ENCODE measurements at regions not wholly inside any gene's neighbourhood (a gene's known extent, or its start where the extent isn't known, plus 50 kb on each side); places are given as distances from the start of the nearest gene placed in this dataset.
"Not testable (repeated sequence)": the region's sequence is repeated elsewhere in the genome, so short reads cannot be mapped to it uniquely, and the experiment has no call there.

DNA sequence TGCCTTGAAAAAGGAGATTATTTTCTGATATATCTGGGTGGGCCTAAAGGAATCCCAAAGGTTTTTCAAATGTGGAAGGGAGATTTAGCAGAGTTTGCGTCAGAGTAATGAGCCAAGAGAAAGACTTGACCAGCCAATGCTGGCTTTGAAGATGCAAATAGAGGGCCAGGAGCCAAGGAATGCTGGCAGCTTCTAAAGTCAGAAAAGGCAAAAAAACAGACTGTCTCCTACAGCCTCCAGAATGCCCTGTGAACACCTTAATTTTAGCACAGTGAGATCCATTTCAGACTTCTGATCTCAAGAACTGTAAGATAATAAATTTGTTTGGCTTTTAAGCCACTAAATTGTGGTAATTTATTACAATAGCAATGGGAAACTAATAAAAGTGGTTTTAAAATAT, 122.6 kb upstream of the FREM1 start:
- FAIRE-seq: no peak

DNA sequence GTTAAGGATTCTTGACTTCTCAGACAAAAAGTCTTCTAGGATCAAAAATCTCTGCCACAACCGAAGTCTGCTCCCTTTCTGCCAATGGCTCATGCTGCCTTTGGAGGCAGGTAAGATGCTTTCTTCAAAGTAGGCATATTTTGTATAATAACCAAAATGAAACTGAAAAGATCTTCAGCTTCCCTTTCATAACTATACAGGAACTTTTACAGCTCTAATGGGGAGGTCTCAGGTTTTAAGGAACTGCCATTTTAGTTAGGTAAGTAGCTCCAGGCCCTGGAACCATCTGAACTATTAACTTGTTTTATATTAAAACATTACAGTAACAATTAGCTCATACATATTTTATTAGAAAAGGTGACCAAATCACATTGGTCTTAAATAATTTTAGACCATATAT, 110.9 kb upstream of the FREM1 start:
- FAIRE-seq: no peak

DNA sequence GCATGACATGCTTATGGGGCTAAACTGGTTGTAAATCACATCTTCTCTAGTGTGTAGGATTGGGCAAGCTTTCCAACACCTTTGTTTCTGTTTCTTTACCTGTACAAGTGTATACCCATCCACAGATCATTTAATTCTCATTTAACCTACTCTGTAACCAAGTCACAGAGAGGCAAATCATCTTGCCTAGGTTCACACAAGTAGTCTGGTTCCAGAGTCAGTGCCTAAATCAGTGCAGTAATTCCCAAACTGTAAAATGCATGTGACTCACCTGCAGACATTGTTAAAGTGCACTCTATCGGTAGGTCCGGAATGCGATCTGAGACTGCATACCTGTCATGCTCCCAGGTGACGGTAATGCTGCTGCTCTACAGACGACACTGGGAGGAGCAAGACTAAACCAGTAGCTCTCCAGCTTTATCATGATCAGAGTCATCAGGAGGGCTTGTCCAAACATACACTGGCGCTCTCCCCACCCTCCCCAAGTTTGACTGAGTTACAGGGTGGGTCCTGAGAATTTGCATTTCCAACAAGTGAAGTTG, 107.9 kb upstream of the FREM1 start:
- FAIRE-seq: no peak

DNA sequence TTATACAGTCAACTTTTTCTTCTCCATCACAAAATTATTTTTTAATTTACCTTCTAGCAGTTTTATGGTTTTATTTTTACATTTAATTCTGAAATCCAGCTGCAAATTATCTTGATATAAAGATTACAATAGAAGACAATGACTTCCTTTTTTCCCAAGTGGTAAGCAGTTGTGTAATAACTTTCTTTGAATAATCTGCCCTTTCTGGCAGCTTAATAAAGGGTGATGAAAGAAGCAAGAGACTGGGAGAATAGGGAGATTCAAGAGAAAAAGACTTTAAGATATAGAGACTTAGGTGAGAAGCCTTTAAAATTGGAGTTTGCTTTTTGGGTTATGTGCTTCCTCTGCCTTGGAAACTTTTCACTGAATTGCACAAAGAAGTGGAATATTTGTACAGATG, 100.4 kb upstream of the FREM1 start:
- no peak for FAIRE-seq

DNA sequence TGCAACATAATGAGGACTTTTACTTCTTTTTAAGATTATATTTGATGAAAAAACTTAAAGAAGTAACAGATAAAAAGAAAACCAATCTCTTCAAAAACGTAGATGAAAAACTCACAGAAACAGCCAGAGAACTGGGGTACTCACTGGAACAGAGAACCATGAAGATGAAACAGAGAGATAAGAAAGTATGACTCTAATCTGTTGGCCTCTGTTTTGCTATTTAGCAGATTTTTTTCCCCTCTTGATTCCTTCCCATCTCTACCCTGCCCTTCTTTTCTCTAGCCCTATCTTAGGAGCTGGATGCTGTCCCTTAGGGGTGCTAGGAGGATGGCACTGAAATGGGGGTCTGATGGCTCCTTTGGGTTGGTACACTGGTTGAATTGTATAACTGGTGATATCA, 97.5 kb upstream of the FREM1 start:
- FAIRE-seq: no peak

- no peak for FAIRE-seq
Observed at GRCh38 chr9:14994738-14995137, 84.5 kb upstream of the FREM1 start.

- FAIRE-seq: no peak
Observed at GRCh38 chr9:14993901-14994554, 83.8 kb upstream of the FREM1 start.

- FAIRE-seq: no peak
Observed at GRCh38 chr9:14993061-14993800, 83.0 kb upstream of the FREM1 start.

- no peak for FAIRE-seq
Observed at GRCh38 chr9:14992516-14992915, 82.3 kb upstream of the FREM1 start.

DNA sequence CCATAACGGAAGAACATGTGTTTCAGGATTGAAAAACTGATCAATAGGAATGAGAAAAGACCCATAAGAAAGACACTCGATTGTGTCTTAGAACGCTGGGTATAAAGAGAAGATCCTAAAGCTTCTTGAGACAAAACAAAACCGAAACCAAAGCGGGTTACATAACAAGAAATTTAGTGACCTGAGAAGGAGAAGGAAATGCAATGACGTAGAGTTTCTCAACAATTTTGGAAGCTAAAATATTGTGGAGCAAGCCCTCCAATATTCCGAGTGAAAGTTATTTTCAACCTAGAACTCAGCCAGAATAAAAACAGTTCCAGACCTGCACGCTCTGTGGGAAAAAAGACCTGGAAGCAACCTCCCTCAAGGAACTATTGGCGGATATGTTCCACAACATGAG, 81.9 kb upstream of the FREM1 start:
- FAIRE-seq: no peak

- FAIRE-seq: not testable (repeated sequence)
Observed at GRCh38 chr9:14990647-14991046, 80.4 kb upstream of the FREM1 start.

DNA sequence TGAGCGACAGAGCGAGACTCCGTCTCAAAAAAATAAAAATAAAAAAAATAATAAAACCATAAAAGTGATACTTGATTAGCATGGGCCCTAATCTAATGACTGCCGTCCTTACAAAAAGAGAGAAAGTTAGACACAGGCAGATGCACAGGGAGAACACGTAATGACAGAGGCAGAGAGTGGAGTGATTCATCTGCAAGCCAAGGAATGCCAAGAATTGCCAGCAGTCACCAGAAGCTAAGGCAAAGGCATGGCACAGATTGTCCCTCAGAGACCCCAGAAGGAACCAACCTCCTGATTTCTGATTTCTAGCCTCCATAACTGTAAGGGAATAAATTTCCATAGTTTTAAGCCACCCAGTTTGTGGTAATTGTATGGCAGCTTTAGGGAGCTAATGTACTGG, 79.6 kb upstream of the FREM1 start:
- FAIRE-seq: no peak

GRCh38 chr9:14989336-14989735, 79.1 kb upstream of the FREM1 start:
- not testable (repeated sequence) for FAIRE-seq

DNA sequence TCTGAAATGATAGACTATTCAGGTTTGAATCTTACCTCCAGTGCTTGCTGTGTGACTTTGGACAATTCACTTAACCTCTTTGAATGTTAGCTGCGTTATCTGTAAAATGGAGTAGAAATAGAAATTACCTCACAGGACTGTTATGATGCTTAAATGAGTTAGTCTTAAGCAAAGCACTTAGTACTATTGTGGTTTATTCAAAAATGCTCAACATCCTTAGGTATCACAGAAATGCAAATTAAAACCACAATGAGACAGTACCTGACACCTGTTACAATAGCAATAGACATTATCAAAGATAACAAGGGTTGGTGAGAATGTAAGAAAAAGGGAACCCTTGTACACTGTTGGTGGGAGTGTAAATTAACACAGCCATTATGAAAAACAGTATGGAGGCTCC, 77.6 kb upstream of the FREM1 start:
- FAIRE-seq: no peak

DNA sequence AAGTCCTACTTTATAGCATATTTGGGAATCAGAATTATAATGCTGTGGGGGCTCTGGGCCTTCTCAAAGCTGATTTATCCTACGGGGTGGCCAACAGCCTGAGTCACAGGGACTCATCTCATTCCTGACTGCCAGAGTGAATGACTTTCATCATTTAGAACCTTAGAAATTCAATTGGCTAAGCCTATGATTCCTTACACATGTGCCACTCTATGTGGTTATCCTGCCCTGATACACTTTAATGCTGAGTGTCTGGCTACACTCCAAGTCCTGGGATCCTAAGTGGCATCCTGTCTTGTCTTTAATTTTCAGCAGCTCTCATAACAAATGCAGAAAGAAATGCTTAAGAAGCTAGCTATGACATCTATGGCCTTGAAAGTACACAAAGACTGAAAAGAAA, 75.2 kb upstream of the FREM1 start:
- no peak for FAIRE-seq

DNA sequence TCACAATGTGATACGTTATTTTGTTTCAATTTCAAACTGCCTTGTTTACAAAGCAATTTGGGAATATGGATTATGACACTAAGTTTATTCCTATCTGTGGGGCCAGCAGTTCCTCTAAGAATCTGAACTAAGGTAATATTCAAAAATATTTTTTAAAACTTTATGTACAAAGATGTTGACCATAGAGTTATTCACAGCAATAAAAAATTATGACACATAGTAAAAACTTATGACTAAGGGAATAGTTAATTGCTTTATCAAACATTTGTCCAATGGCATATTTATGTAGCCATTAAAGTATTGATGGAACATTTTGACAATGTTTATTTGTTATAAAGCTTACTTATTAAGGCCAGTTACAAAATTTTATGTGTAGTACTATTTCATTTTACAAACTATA, 73.4 kb upstream of the FREM1 start:
- no peak for FAIRE-seq

- FAIRE-seq: no peak
Observed at GRCh38 chr9:14981291-14981950, 71.2 kb upstream of the FREM1 start.

DNA sequence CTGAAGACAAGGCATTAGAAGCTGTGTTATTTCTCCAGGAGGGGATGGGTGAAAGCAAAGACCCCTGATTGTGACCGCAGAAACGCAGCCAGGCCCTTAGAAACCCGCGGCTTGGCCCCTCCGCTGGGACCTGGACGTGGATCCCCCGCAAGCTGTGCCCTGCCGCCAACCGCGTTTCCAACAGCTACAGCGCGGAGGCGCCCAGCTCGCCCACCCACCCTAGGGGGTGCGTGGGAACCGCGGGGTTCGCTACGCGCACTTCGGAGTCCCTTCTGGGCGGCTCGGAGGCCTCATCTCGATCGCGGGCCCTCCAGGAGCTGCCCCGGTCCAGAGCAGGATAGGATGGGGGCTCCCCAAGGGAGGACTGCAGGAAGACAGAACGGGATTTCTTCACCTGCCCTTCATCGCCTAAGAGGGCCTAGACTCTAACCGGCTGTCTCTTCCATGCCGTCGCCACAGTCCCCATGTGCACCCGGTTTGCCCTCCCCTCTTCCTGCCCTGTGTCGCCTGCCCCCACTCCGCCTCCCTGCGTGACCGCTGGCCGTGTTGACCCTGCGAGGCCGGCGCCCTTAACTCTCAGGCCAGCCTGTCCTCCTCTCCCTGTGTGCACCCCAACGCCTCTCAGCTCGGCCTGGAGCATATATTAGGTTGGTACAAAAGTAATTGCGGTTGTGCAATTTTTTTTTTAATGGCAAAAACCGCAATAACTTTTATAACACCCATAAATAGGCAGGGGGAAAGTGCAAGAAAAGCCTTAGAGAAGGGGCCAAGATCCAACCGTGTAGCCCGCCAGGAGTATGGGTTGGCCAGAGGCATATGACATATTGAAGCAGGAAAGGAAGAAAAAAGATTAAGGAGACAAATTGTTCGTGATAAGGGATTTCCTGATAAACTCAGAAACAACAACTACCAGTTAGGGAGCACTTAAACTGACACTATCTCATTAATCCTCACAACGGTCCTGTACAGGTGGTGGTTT, 68.1 kb upstream of the FREM1 start:
- no peak for FAIRE-seq

DNA sequence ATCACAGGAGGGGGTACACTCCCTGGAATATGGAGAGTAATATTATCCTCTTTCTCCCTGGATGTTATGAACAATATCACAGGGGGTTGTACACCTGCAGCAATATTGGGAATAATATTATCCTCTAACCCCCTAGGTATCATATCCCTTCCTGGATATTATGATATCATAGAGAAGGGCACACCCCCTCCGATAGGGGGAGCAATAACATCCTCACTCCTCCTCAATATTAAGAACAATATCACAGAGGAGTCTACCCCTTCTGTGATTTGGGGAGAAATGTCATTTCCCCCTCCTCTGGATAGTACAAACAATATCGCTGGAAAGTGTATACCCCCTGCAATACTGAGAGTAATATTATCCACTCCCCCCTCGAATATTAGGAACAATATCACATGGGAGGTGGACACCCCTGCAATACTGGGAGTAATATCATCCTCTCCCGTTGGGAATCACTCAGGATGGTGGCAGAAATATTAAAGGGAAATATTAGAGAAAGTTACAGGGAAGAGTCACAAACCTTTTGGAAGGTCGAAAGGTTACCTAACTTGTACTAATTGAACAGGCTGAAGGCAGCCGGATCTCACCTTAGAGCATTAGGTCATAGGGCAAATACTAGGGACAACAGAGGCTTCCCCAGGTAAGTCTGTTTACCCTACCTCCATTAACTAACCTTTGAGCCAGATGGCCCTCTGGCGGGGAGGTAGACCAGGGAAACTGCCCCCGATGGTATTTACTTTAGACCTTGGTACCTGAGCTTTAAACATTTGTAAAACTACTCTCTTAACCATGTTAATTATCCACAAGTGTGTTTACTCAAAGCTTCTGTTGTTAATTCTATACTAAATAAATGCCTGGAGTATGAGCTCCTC, 57.5 kb upstream of the FREM1 start:
- no peak for FAIRE-seq

GRCh38 chr9:14962193-14962882, 52.1 kb upstream of the FREM1 start:
- FAIRE-seq: no peak
